CD14-positive monocyte (primary cell): ENCODE measurements at regions not wholly inside any gene's neighbourhood (a gene's known extent, or its start where the extent isn't known, plus 50 kb on each side); places are given as distances from the start of the nearest gene placed in this dataset.

Source experiments
- DNase-seq, 3 donors: peaks; one replicate each; pipeline ENCODE4 v3.0.0-alpha.2; 2011 to 2022
- H2AFZ ChIP-seq: 2 replicates; pipeline ENCODE4 v1.6.0; 2012; ENCODE audit warnings: mild to moderate bottlenecking, low read depth, low read length, inconsistent platforms; ENCODE audit not compliant: insufficient read depth, poor library complexity, severe bottlenecking
- H3K27ac ChIP-seq, 2 donors: 1 replicate in 1 of 2; 2 replicates in 1 of 2; pipeline ENCODE4 v1.5.1; 2012 to 2013; ENCODE audit warnings: low read length in 2 of 2, control low read depth in 1 of 2, inconsistent platforms in 1 of 2, low read depth in 1 of 2, mild to moderate bottlenecking in 1 of 2
- H3K27me3 ChIP-seq, 2 donors: one replicate each; pipeline versions ENCODE4 v1.6.0 to v1.6.1; 2011 to 2013; ENCODE audit warnings: low read length in 2 of 2; ENCODE audit not compliant: control insufficient read depth in 2 of 2, insufficient read depth in 2 of 2
- H3K36me3 ChIP-seq, 2 donors: replicated peaks in 1 of 2; 1 replicate in 1 of 2; 2 replicates in 1 of 2; pipeline versions ENCODE4 v1.5.1 to v1.6.1; 2012 to 2013; ENCODE audit warnings: low read length in 2 of 2, control low read depth in 1 of 2, inconsistent platforms in 1 of 2, mild to moderate bottlenecking in 1 of 2; ENCODE audit not compliant: insufficient read depth in 2 of 2, control insufficient read depth in 1 of 2
- H3K4me1 ChIP-seq, 2 donors: 1 replicate in 1 of 2; 2 replicates in 1 of 2; pipeline versions ENCODE4 v1.5.1 to v1.6.1; 2012 to 2013; ENCODE audit warnings: low read length in 2 of 2, control low read depth in 1 of 2, inconsistent platforms in 1 of 2, mild to moderate bottlenecking in 1 of 2, moderate library complexity in 1 of 2; ENCODE audit not compliant: insufficient read depth in 2 of 2, control insufficient read depth in 1 of 2
- H3K4me2 ChIP-seq: replicated peaks from 2 replicates; pipeline ENCODE3; 2012; ENCODE audit warnings: low read length, moderate library complexity, mild to moderate bottlenecking; ENCODE audit not compliant: poor library complexity, severe bottlenecking; ENCODE audit errors: extremely low read depth
- H3K4me3 ChIP-seq, 3 experiments: fragments of 200-600 bp in 1 of 3; sonication (generic) in 1 of 3; replicated peaks in 1 of 3; 1 replicate in 2 of 3; 2 replicates in 1 of 3; pipeline ENCODE4 v1.5.1; 2011 to 2013; ENCODE audit warnings: low read length in 3 of 3, mild to moderate bottlenecking in 3 of 3, control low read depth in 2 of 3, low read depth in 2 of 3, inconsistent platforms in 1 of 3, moderate library complexity in 1 of 3
- H3K79me2 ChIP-seq: 2 replicates; pipeline ENCODE4 v1.6.0; 2012; ENCODE audit warnings: mild to moderate bottlenecking, control low read depth, inconsistent platforms, low read length, moderate library complexity; ENCODE audit not compliant: insufficient read depth
- H3K9ac ChIP-seq: 2 replicates; pipeline ENCODE4 v1.6.0; 2017; ENCODE audit warnings: low read length, mild to moderate bottlenecking; ENCODE audit not compliant: insufficient read depth, poor library complexity, severe bottlenecking
- H3K9me3 ChIP-seq, 2 donors: replicated peaks in 1 of 2; 1 replicate in 1 of 2; 2 replicates in 1 of 2; pipeline versions ENCODE4 v1.5.1 to v1.6.1; 2012 to 2013; ENCODE audit warnings: low read length in 2 of 2, control low read depth in 1 of 2; ENCODE audit not compliant: control insufficient read depth in 1 of 2, insufficient read depth in 1 of 2
- H4K20me1 ChIP-seq: 2 replicates; pipeline ENCODE4 v1.6.0; 2012; ENCODE audit warnings: mild to moderate bottlenecking, low read length, control low read depth, moderate library complexity; ENCODE audit not compliant: insufficient read depth
- H3K27ac Mint-ChIP-seq, 7 donors: one replicate each; pipeline ENCODE4 v1.8.0; 2020; ENCODE audit warnings: mild to moderate bottlenecking in 7 of 7, mixed read lengths in 7 of 7, moderate library complexity in 6 of 7, inconsistent platforms in 2 of 7
- H3K27me3 Mint-ChIP-seq, 3 donors: one replicate each; pipeline ENCODE4 v1.8.0; 2021 to 2022; ENCODE audit warnings: low read depth in 3 of 3, mild to moderate bottlenecking in 3 of 3, mixed read lengths in 3 of 3, moderate library complexity in 3 of 3, inconsistent platforms in 1 of 3
- H3K36me3 Mint-ChIP-seq, 2 donors: one replicate each; pipeline ENCODE4 v1.8.0; 2020; ENCODE audit warnings: mixed read lengths in 2 of 2, inconsistent platforms in 1 of 2, mild to moderate bottlenecking in 1 of 2
- H3K4me1 Mint-ChIP-seq: one replicate; pipeline ENCODE4 v1.8.0; 2020; ENCODE audit warnings: mild to moderate bottlenecking, mixed read lengths
- H3K4me3 Mint-ChIP-seq, 2 donors: one replicate each; pipeline ENCODE4 v1.8.0; 2020; ENCODE audit warnings: mild to moderate bottlenecking in 2 of 2, mixed read lengths in 2 of 2, moderate library complexity in 1 of 2
- H3K9me3 Mint-ChIP-seq, 7 donors: one replicate each; pipeline ENCODE4 v1.8.0; 2020 to 2022; ENCODE audit warnings: mixed read lengths in 7 of 7, mild to moderate bottlenecking in 6 of 7, moderate library complexity in 6 of 7, inconsistent platforms in 2 of 7
- CTCF ChIP-seq: fragments of 200-600 bp; IDR thresholded peaks from one replicate; pipeline ENCODE4 v1.8.0; 2022; ENCODE audit warnings: antibody characterized with exemption, mild to moderate bottlenecking
- WGBS: methylation state at CpG from one replicate; pipeline ENCODE4 v1.1.5; 2013; ENCODE audit warnings: missing lambda C conversion rate; ENCODE audit not compliant: insufficient coverage; 5-methylcytosine and 5-hydroxymethylcytosine counted together
- intact Hi-C, 2 donors: fragments of 100-400 bp; cut with micrococcal nuclease; formaldehyde crosslinking; loops; one replicate each; pipeline versions ENCODE4 v1.15.0 to v1.15.1; 2023

- no peak overlapping the region for H3K27ac ChIP-seq
- H3K9me3 ChIP-seq: peaks cover 22 to 30% of the 10 kb centered on the region in 2 donors
- WGBS: no CpG with 5 or more reads among the region's 2 CpGs
- Mint-ChIP-seq H3K9me3 (peaks cover 9 to 47% (median 32%) of the 10 kb centered on the region in 7 donors), H3K27ac (peak overlapping the region in 1 of 7 donors; percentile 35), H3K27me3 (peaks cover 0 to under 1% (median 0%) of the 10 kb centered on the region in 3 donors), H3K4me3 (no peak overlapping the region), H3K4me1 (no peaks in the 10 kb centered on the region), H3K36me3 (no peaks in the 10 kb centered on the region)
- no peaks in the 10 kb centered on the region for H3K27me3 ChIP-seq
- H3K36me3 ChIP-seq: no peaks in the 10 kb centered on the region
- intact Hi-C loops: no loop called here
- H3K4me3 ChIP-seq: no peak overlapping the region
- no peaks in the 10 kb centered on the region for H3K4me1 ChIP-seq
- no peak overlapping the region for H2AFZ ChIP-seq
- no peak overlapping the region for H3K9ac ChIP-seq
- no peaks in the 10 kb centered on the region for H3K79me2 ChIP-seq
- no peak for DNase-seq
- H4K20me1 ChIP-seq: no peaks in the 10 kb centered on the region
- no peak overlapping the region for H3K4me2 ChIP-seq
- TF ChIP-seq CTCF: no peak
Measured at GRCh38 chr10:37733822-37734221, 123.6 kb downstream of the ZNF248 start.

- Histone ChIP-seq H3K9ac (no peak overlapping the region), H3K4me3 (no peak overlapping the region), H3K9me3 (peaks cover 20 to 33% of the 10 kb centered on the region in 2 donors), H2AFZ (no peak overlapping the region), H3K36me3 (no peaks in the 10 kb centered on the region), H3K27ac (no peak overlapping the region), H3K27me3 (no peaks in the 10 kb centered on the region), H3K4me2 (no peak overlapping the region), H3K4me1 (no peaks in the 10 kb centered on the region), H4K20me1 (no peaks in the 10 kb centered on the region), H3K79me2 (no peaks in the 10 kb centered on the region)
- Mint-ChIP-seq H3K4me3 (no peak overlapping the region), H3K9me3 (peaks cover 6 to 42% (median 27%) of the 10 kb centered on the region in 7 donors), H3K27ac (no peak overlapping the region), H3K4me1 (no peaks in the 10 kb centered on the region), H3K27me3 (peaks cover 0 to 2% (median 0%) of the 10 kb centered on the region in 3 donors), H3K36me3 (no peaks in the 10 kb centered on the region)
- DNase-seq: no peak
- intact Hi-C loops: no loop called here
- no peak for TF ChIP-seq CTCF
Measured at GRCh38 chr10:37732685-37733084, 124.7 kb downstream of the ZNF248 start.
